Endothelial cell of umbilical vein (primary cell): ENCODE measurements at regions not wholly inside any gene's neighbourhood (a gene's known extent, or its start where the extent isn't known, plus 50 kb on each side); places are given as distances from the start of the nearest gene placed in this dataset.

ENCODE experiments used
- BruUV-seq: library from RNA; stranded (reverse); fragments of 400-500 nt; replicated peaks from 2 replicates; lab custom pipeline; 2021; lab: Mats Ljungman, UMichigan
- CTCF ChIA-PET: fragments of 300-600, 350-600 bp; sonication (Branson Sonifier 250); formaldehyde crosslinking; loops from one replicate; lab custom pipeline; 2021; ENCODE audit warnings: antibody characterized with exemption, inconsistent platforms; lab: Charles Lee
- POLR2A ChIA-PET: fragments of 300-600, 350-600 bp; sonication (Branson Sonifier 250); formaldehyde crosslinking; loops from one replicate; lab custom pipeline; 2021; ENCODE audit warnings: antibody characterized with exemption, inconsistent platforms; lab: Charles Lee
- DNase-seq: peaks from one replicate; pipeline ENCODE4 v3.0.0-alpha.2; 2011; ENCODE audit warnings: low read depth, low spot score
- FAIRE-seq: peaks from 2 replicates; lab custom pipeline; 2011; peaks lifted over from hg19 to GRCh38; lab: Jason Lieb, UNC
- H2AFZ ChIP-seq: 2 replicates; pipeline ENCODE4 v1.6.0; 2012; ENCODE audit warnings: low read depth, low read length, control low read depth, inconsistent platforms
- H3K27ac ChIP-seq: 2 replicates; pipeline ENCODE4 v1.5.1; 2011; ENCODE audit warnings: low read depth, mild to moderate bottlenecking, control low read depth, low read length, moderate library complexity; ENCODE audit not compliant: insufficient read depth
- H3K27me3 ChIP-seq, 2 experiments: 2 replicates each; pipeline versions ENCODE4 v1.6.0 to v1.6.1; 2011; ENCODE audit warnings: low read length in 2 of 2, mixed read lengths in 1 of 2; ENCODE audit not compliant: control insufficient read depth in 2 of 2, insufficient read depth in 2 of 2
- H3K36me3 ChIP-seq, 2 experiments: 2 replicates in 1 of 2; 3 replicates in 1 of 2; pipeline ENCODE4 v1.5.1; 2011; ENCODE audit warnings: low read length in 2 of 2, mild to moderate bottlenecking in 1 of 2, moderate library complexity in 1 of 2; ENCODE audit not compliant: control insufficient read depth in 2 of 2, insufficient read depth in 2 of 2; ENCODE audit errors: extremely low read depth in 1 of 2
- H3K4me1 ChIP-seq: 3 replicates; pipeline ENCODE4 v1.5.1; 2011; ENCODE audit warnings: mild to moderate bottlenecking, low read length; ENCODE audit not compliant: control insufficient read depth, insufficient read depth; ENCODE audit errors: extremely low read depth
- H3K4me2 ChIP-seq: 2 replicates; pipeline ENCODE4 v1.6.1; 2011; ENCODE audit warnings: low read length, control low read depth, mixed read lengths; ENCODE audit not compliant: insufficient read depth
- H3K4me3 ChIP-seq, 3 experiments: fragments of 200-600 bp in 1 of 3; sonication (generic), shearing (Covaris generic) in 1 of 3; replicated peaks in 1 of 3; 2 replicates each; pipeline ENCODE4 v1.5.1; 2011 to 2016; ENCODE audit warnings: control low read depth in 3 of 3, low read length in 3 of 3, mild to moderate bottlenecking in 2 of 3, inconsistent platforms in 1 of 3, low read depth in 1 of 3, moderate library complexity in 1 of 3; ENCODE audit not compliant: insufficient read depth in 1 of 3
- H3K79me2 ChIP-seq: 2 replicates; pipeline ENCODE4 v1.6.0; 2012; ENCODE audit warnings: low read length, inconsistent platforms; ENCODE audit not compliant: control insufficient read depth, insufficient read depth
- H3K9ac ChIP-seq: replicated peaks from 2 replicates; pipeline ENCODE3; 2011; ENCODE audit warnings: low read length, control low read depth; ENCODE audit not compliant: insufficient read depth; ENCODE audit errors: extremely low read depth
- H3K9me1 ChIP-seq: replicated peaks from 3 replicates; pipeline ENCODE4 v1.6.0; 2011; ENCODE audit warnings: mild to moderate bottlenecking, low read length; ENCODE audit not compliant: control insufficient read depth, insufficient read depth; ENCODE audit errors: extremely low read depth
- H3K9me3 ChIP-seq: replicated peaks from 2 replicates; pipeline ENCODE4 v1.5.1; 2012; ENCODE audit warnings: low read length, inconsistent platforms; ENCODE audit not compliant: control insufficient read depth, insufficient read depth
- H4K20me1 ChIP-seq: replicated peaks from 2 replicates; pipeline ENCODE3; 2011; ENCODE audit warnings: mild to moderate bottlenecking, low read length; ENCODE audit not compliant: control insufficient read depth, insufficient read depth; ENCODE audit errors: extremely low read depth
- EZH2 ChIP-seq: IDR thresholded peaks from 2 replicates; pipeline ENCODE4 v1.6.1; 2012; ENCODE audit warnings: borderline replicate concordance, low read depth, mild to moderate bottlenecking, moderate library complexity, low read length, inconsistent platforms; ENCODE audit not compliant: severe bottlenecking
- FOS ChIP-seq: IDR thresholded peaks from 2 replicates; pipeline ENCODE4 v1.6.1; 2011; ENCODE audit warnings: mild to moderate bottlenecking, low read length, moderate library complexity, borderline replicate concordance; ENCODE audit not compliant: insufficient read depth
- GATA2 ChIP-seq: IDR thresholded peaks from 2 replicates; pipeline ENCODE4 v1.7.0; 2011; ENCODE audit warnings: low read depth, mild to moderate bottlenecking, moderate library complexity, mixed read lengths, low read length; ENCODE audit not compliant: insufficient read length, insufficient read depth
- JUN ChIP-seq: IDR thresholded peaks from 2 replicates; pipeline ENCODE4 v1.6.1; 2011; ENCODE audit warnings: borderline replicate concordance, low read depth; ENCODE audit not compliant: insufficient read length, insufficient read depth
- MYC ChIP-seq: IDR thresholded peaks from one replicate; pipeline ENCODE4 v1.6.1; 2011; ENCODE audit warnings: mild to moderate bottlenecking, low read depth, low read length
- POLR2A ChIP-seq: IDR thresholded peaks from 2 replicates; pipeline ENCODE4 v1.6.1; 2012; ENCODE audit warnings: low read depth, mild to moderate bottlenecking, control low read depth, low read length
- POLR2AphosphoS5 ChIP-seq: IDR thresholded peaks from 2 replicates; pipeline ENCODE4 v1.6.1; 2012; ENCODE audit warnings: low read depth, mild to moderate bottlenecking, control low read depth, low read length, moderate library complexity; ENCODE audit not compliant: insufficient read depth
- dilution Hi-C: fragments of 300-500 bp; cut with MboI; formaldehyde crosslinking; loops from one replicate; pipeline ENCODE4 v1.15.0; 2019; ENCODE audit warnings: low sequenced_read_pairs; ENCODE audit not compliant: extremely low pct_ligation_motif_present
- intact Hi-C: fragments of 100-400 bp; cut with micrococcal nuclease; formaldehyde crosslinking; loops from one replicate; pipeline ENCODE4 v1.10.0; 2022
- TF ChIP-seq, protein P1 (sequence below): IDR thresholded peaks from 2 replicates; pipeline ENCODE4 v1.6.1; 2011; ENCODE audit not compliant: insufficient read depth, insufficient read length
- TF ChIP-seq, protein P2 (sequence below), 2 donors: IDR thresholded peaks; 1 replicate in 1 of 2; 2 replicates in 1 of 2; pipeline ENCODE4 v1.5.1; 2011; ENCODE audit warnings: low read length in 2 of 2, mild to moderate bottlenecking in 2 of 2, moderate library complexity in 2 of 2, control low read depth in 1 of 2, inconsistent platforms in 1 of 2, low read depth in 1 of 2; ENCODE audit not compliant: insufficient read depth in 1 of 2; ENCODE audit errors: extremely low read depth in 1 of 2

DNA sequence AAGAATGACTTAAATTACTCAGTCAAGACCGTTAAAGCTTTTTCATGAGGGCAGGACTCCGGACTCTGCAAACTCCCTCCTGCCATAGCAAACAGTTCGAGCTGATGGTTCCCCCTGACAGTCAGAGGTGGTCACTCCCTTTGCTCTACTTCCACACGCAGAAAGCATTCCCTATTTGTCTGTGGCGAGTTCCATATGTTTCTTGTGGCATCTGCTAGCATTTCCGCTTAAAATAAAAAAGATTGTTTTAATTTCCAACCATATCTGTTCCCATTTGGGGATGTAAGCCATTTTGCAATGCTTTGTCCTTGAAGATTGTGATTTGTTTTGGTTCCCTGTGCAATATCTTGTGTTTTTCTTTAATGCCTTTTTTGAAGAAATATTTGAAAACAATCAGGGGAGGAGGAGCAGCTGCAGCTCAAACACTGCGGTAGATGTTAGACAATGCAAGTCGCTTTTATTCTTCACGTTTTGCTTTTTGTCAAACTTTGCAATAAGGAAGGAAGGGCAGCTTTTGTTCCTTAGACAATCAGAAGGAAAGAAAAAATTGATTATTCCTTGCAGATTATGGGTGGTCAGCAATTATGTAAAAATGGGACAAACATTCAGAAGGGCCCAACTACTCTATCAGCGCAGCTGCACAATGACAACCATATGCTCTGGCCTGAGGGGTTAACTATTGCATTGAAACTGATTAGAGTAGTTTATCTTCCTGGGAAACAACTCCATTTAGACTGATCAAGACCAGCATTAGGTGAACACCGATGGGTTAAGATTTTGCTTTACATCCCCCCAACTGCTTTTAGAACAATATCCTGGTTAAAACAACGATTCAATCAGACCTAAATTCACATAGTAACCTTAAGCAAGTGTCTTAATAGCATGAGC is 425.8 kb upstream of the NRP1 start:
- H3K36me3 ChIP-seq, result no peaks in the 10 kb centered on the region
- dilution Hi-C loops, result no loop called here
- DNase-seq (no peak), FAIRE-seq (no peak)
- intact Hi-C loops, result no loop called here
- no peaks in the 10 kb centered on the region for H3K9me3 ChIP-seq
- H4K20me1 ChIP-seq, result no peaks in the 10 kb centered on the region
- no peaks in the 10 kb centered on the region for H3K79me2 ChIP-seq
- POLR2A ChIA-PET, result no interaction called here
- H3K27me3 ChIP-seq, result peaks cover 7 to 13% of the 10 kb centered on the region in 2 experiments
- BruUV-seq, result no TSS peak
- no peak overlapping the region for H2AFZ ChIP-seq
- H3K4me2 ChIP-seq, result no peak overlapping the region
- no peak overlapping the region for H3K4me3 ChIP-seq
- CTCF ChIA-PET, result interaction anchor here (0.7 kb wide), 1 partner anchor 644 kb away, joined by 3 read pairs; no protein-coding TSS in a partner anchor
- no peaks in the 10 kb centered on the region for H3K4me1 ChIP-seq
- no peak overlapping the region for H3K27ac ChIP-seq
- TF ChIP-seq, protein P1, sequence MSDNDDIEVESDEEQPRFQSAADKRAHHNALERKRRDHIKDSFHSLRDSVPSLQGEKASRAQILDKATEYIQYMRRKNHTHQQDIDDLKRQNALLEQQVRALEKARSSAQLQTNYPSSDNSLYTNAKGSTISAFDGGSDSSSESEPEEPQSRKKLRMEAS, result no peak
- TF ChIP-seq FOS (no peak), EZH2 (no peak), POLR2A (no peak), POLR2AphosphoS5 (no peak), JUN (no peak), MYC (no peak), GATA2 (no peak)
- TF ChIP-seq, protein P2, sequence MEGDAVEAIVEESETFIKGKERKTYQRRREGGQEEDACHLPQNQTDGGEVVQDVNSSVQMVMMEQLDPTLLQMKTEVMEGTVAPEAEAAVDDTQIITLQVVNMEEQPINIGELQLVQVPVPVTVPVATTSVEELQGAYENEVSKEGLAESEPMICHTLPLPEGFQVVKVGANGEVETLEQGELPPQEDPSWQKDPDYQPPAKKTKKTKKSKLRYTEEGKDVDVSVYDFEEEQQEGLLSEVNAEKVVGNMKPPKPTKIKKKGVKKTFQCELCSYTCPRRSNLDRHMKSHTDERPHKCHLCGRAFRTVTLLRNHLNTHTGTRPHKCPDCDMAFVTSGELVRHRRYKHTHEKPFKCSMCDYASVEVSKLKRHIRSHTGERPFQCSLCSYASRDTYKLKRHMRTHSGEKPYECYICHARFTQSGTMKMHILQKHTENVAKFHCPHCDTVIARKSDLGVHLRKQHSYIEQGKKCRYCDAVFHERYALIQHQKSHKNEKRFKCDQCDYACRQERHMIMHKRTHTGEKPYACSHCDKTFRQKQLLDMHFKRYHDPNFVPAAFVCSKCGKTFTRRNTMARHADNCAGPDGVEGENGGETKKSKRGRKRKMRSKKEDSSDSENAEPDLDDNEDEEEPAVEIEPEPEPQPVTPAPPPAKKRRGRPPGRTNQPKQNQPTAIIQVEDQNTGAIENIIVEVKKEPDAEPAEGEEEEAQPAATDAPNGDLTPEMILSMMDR (IDR thresholded peaks at IDR 0.05; ENCODE audit: extremely low read depth in 1 of 2, insufficient read depth in 1 of 2, low read depth in 1 of 2, low read length in 2 of 2), result no peak
- no peak overlapping the region for H3K9ac ChIP-seq
- H3K9me1 ChIP-seq, result no peaks in the 10 kb centered on the region
